IPS-15b (cell line): ENCODE measurements at regions not wholly inside any gene's neighbourhood (a gene's known extent, or its start where the extent isn't known, plus 50 kb on each side); places are given as distances from the start of the nearest gene placed in this dataset.
"Not testable (repeated sequence)": the region's sequence is repeated elsewhere in the genome, so short reads cannot be mapped to it uniquely, and the experiment has no call there.

Experiments used
- H3K27me3 ChIP-seq: one replicate; pipeline ENCODE4 v1.6.1; 2013; ENCODE audit warnings: low read length; ENCODE audit not compliant: control insufficient read depth, insufficient read depth
- H3K36me3 ChIP-seq: one replicate; pipeline ENCODE4 v1.6.1; 2013; ENCODE audit warnings: low read length; ENCODE audit not compliant: control insufficient read depth, insufficient read depth
- H3K4me1 ChIP-seq: one replicate; pipeline ENCODE4 v1.6.1; 2013; ENCODE audit warnings: mild to moderate bottlenecking, low read length; ENCODE audit not compliant: control insufficient read depth, insufficient read depth
- H3K4me3 ChIP-seq: one replicate; pipeline ENCODE4 v1.5.1; 2013; ENCODE audit warnings: low read depth, low read length
- H3K9ac ChIP-seq: one replicate; pipeline ENCODE4 v1.6.1; 2013; ENCODE audit warnings: low read depth, mild to moderate bottlenecking, low read length
- H3K9me3 ChIP-seq: one replicate; pipeline ENCODE4 v1.6.1; 2013; ENCODE audit warnings: mild to moderate bottlenecking, low read length; ENCODE audit not compliant: control insufficient read depth, insufficient read depth

- Histone ChIP-seq H3K4me3 (no peak overlapping the region), H3K27me3 (no peaks in the 10 kb centered on the region), H3K36me3 (no peaks in the 10 kb centered on the region), H3K4me1 (peaks cover 4% of the 10 kb centered on the region), H3K9me3 (no peaks in the 10 kb centered on the region), H3K9ac (no peak overlapping the region)
Measured at GRCh38 chr19:20325151-20325550, 158.1 kb downstream of the ZNF486 start.

GRCh38 chr19:20321139-20321763 is 154.2 kb downstream of the ZNF486 start:
- H3K9ac ChIP-seq, result no peak overlapping the region
- H3K36me3 ChIP-seq, result no peaks in the 10 kb centered on the region
- H3K27me3 ChIP-seq, result no peaks in the 10 kb centered on the region
- H3K4me1 ChIP-seq, result peaks cover 4% of the 10 kb centered on the region
- no peak overlapping the region for H3K4me3 ChIP-seq
- H3K9me3 ChIP-seq, result no peaks in the 10 kb centered on the region

DNA sequence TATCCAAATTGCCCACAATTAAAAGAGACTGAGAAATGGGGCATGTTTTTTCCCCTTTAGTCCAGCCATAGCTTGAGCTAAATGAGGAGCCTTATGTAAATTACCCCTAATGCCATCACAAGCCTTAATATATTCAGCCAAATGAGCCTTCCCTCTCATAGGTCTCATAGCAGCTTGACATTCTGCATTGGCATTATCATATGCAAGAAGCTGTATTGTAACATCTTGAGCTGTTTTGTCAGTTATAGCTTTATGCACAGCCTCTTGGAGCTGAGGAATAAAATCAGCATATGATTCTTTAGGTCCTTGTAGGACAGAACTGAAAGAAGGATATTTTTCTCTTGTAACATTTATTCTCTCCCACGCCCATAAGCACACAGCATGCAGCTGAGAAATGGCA is 153.2 kb downstream of the ZNF486 start:
- Histone ChIP-seq H3K9ac (no peak overlapping the region), H3K9me3 (no peaks in the 10 kb centered on the region), H3K36me3 (no peaks in the 10 kb centered on the region), H3K4me1 (peaks cover 4% of the 10 kb centered on the region), H3K27me3 (no peaks in the 10 kb centered on the region), H3K4me3 (no peak overlapping the region)

DNA sequence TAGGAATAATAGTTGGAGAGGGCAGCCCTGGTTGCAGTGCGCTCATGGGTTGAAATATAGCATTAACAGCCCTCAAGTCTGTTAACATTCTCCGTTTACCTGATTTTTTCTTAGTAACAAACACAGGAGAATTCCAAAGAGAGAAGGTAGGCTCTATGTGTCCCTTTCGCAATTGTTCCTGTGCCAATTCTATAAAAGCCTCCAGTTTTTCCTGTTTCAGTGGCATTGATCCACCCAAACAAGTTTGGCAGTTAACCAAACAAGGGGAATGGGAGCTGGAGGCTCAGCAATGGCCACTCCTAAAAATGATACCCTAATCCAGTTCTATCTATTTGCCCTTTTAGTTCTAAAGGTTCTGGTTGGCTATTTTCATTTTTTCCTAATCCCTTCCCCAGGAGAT is 151.6 kb downstream of the ZNF486 start:
- Histone ChIP-seq H3K9me3 (no peaks in the 10 kb centered on the region), H3K4me1 (no peaks in the 10 kb centered on the region), H3K27me3 (no peaks in the 10 kb centered on the region), H3K4me3 (no peak overlapping the region), H3K36me3 (no peaks in the 10 kb centered on the region), H3K9ac (no peak overlapping the region)

DNA sequence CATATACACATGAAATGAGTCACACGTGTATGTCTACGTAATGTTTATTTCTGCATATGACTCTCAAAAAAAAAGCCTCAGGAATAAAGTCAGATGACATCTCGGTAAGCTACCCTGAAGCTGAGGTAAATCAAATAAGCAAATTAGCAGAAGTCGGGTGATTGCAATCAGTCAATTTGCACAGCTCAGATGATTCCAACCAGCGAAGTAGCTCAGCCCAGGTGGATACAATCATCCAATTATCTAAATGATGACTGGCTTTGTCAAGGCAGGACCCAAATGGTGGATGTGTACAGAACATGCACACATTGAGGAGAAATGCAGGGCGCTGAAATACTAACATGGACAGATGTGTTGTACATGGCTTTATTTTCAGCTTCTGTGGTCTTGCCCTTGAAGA is 148.5 kb downstream of the ZNF486 start:
- Histone ChIP-seq H3K27me3 (no peaks in the 10 kb centered on the region), H3K4me1 (no peaks in the 10 kb centered on the region), H3K36me3 (no peaks in the 10 kb centered on the region), H3K4me3 (no peak overlapping the region), H3K9ac (no peak overlapping the region), H3K9me3 (no peaks in the 10 kb centered on the region)

DNA sequence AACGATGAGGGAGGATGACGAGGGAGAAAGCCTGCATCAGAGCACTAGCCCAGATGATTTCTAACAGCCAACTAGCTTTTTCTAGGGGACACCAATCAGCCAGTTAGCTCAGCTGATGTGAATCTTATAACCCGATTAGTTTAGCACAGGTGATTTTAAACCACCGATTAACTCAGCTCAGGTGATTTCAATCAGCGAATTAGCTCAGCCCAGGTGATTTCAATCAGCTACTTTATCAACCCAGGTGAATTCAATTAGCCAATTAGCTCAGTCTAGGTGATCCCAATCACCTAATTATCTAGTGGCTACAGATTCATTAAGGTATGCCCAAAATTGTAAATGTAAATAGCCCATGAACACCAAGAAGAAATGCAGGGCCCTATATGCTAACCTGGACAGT is 146.9 kb downstream of the ZNF486 start:
- no peaks in the 10 kb centered on the region for H3K9me3 ChIP-seq
- no peaks in the 10 kb centered on the region for H3K27me3 ChIP-seq
- no peaks in the 10 kb centered on the region for H3K36me3 ChIP-seq
- no peaks in the 10 kb centered on the region for H3K4me1 ChIP-seq
- H3K4me3 ChIP-seq, result no peak overlapping the region
- H3K9ac ChIP-seq, result no peak overlapping the region

DNA sequence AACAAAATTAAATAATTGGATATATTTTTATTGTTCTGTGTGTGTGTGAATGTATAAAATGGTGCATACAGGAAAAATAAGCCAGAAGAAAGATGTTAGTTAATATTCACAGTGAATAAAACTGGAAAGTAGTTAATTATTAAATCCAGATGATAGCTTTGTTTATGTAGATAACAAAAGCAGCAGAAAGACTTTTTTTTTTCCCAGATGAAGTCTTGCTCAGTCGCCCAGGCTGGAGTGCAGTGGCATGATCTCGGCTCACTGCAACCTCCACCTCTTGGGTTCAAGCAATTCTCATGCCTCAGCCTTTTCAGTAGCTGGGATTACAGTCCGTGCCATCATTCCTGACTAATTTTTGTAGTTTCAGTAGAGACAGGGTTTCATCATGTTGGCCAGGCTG is 140.1 kb downstream of the ZNF486 start:
- H3K9me3 ChIP-seq, result no peaks in the 10 kb centered on the region
- H3K36me3 ChIP-seq, result no peaks in the 10 kb centered on the region
- H3K27me3 ChIP-seq, result no peaks in the 10 kb centered on the region
- no peak overlapping the region for H3K9ac ChIP-seq
- H3K4me1 ChIP-seq, result peaks cover 2% of the 10 kb centered on the region
- H3K4me3 ChIP-seq, result no peak overlapping the region

DNA sequence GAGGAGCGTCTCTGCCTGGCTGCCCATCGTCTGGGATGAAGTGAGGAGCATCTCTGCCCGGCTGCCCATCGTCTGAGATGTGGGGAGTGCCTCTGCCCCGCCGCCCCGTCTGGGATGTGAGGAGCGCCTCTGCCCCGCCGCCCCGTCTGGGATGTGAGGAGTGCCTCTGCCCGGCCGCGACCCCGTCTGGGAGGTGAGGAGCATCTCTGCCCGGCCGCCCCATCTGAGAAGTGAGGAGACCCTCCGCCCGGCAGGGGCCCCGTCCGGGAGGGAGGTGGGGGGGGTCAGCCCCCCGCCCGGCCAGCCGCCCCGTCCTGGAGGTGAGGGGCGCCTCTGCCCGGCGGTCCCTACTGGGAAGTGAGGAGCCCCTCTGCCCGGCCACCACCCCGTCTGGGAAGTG is 129.3 kb downstream of the ZNF486 start:
- not testable (repeated sequence) for H3K4me3 ChIP-seq, H3K27me3 ChIP-seq, H3K9ac ChIP-seq, H3K9me3 ChIP-seq, H3K36me3 ChIP-seq, H3K4me1 ChIP-seq

DNA sequence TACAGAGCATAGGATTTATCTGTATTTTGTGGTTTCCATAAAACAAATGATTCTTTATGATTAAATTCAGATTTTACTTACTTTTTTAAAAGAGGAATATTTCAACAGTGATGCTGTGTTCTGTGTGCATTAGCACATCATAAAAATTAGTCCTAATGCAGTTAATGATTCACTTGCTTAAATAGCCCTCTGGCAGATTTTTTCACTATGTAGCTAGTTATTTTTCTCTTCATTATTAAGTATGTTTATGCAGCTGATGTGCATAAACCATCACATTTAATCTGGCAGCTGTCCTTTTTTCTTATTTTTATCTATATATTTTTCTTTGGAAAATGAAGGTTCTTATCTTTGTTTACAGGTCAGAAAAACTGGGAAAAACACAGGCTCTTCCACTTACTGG is 127.2 kb downstream of the ZNF486 start:
- H3K9ac ChIP-seq, result no peak overlapping the region
- no peaks in the 10 kb centered on the region for H3K9me3 ChIP-seq
- H3K4me1 ChIP-seq, result no peaks in the 10 kb centered on the region
- no peaks in the 10 kb centered on the region for H3K36me3 ChIP-seq
- no peaks in the 10 kb centered on the region for H3K27me3 ChIP-seq
- H3K4me3 ChIP-seq, result no peak overlapping the region

DNA sequence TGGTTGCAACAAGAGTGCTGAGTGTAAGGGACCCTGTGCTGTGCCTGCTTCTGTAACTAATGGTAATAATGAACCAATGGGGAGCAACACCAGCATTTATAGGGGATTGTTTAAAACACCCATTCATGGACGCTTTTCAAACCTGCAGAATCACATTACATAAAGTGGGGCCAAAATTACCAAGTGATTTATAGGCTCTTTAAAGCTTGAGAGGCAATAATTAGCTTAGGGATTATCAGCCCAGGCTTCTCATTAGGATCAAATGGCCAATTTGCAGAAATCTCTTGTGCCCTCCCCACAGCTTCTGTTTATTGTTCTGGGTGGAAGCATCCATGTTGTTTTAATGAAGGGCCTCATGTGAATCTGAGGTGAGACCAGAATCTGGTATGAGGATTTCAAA is 125.5 kb downstream of the ZNF486 start:
- H3K27me3 ChIP-seq, H3K4me1 ChIP-seq, H3K36me3 ChIP-seq, H3K9me3 ChIP-seq, H3K9ac ChIP-seq, H3K4me3 ChIP-seq: not testable (repeated sequence)

GRCh38 chr19:20289186-20289585 is 122.2 kb downstream of the ZNF486 start:
- Histone ChIP-seq H3K36me3 (no peaks in the 10 kb centered on the region), H3K9ac (no peak overlapping the region), H3K9me3 (no peaks in the 10 kb centered on the region), H3K27me3 (no peaks in the 10 kb centered on the region), H3K4me3 (no peak overlapping the region), H3K4me1 (no peaks in the 10 kb centered on the region)

GRCh38 chr19:20287070-20287469 is 120.1 kb downstream of the ZNF486 start:
- Histone ChIP-seq H3K4me1 (no peaks in the 10 kb centered on the region), H3K36me3 (no peaks in the 10 kb centered on the region)

DNA sequence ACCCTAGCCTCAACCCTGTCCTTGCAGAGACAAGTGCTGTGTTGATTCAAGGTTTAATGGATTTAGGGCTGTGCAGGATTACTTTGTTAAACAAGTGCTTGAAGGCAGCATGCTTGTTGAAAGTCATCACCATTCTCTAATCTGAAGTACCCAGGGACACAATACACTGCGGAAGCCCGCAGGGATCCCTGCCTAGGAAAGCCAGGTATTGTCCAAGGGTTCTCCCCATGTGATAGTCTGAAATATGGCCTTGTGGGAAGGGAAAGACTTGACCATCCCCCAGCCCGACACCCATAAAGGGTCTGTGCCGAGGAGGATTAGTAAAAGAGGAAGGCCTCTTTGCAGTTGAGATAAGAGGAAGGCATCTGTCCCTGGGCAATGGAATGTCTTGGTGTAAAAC is 118.9 kb downstream of the ZNF486 start:
- H3K4me1 ChIP-seq, H3K27me3 ChIP-seq, H3K36me3 ChIP-seq, H3K9ac ChIP-seq, H3K9me3 ChIP-seq, H3K4me3 ChIP-seq: not testable (repeated sequence)

More at GRCh38 chr19:20287070-20287469, 120.1 kb downstream of the ZNF486 start:
- H3K9ac ChIP-seq, result no peak overlapping the region
- no peak overlapping the region for H3K4me3 ChIP-seq
- no peaks in the 10 kb centered on the region for H3K9me3 ChIP-seq
- H3K27me3 ChIP-seq, result no peaks in the 10 kb centered on the region
